SK-N-DZ (cell line): ENCODE measurements at regions not wholly inside any gene's neighbourhood (a gene's known extent, or its start where the extent isn't known, plus 50 kb on each side); places are given as distances from the start of the nearest gene placed in this dataset.
A peak's percentile ranks its signal among the peaks of the same experiment; 100 is the strongest.
"Not testable (repeated sequence)": the region's sequence is repeated elsewhere in the genome, so short reads cannot be mapped to it uniquely, and the experiment has no call there.

Source experiments
- DNase-seq: peaks from one replicate; pipeline ENCODE4 v3.0.0-alpha.2; 2015; ENCODE audit warnings: low spot score

DNA sequence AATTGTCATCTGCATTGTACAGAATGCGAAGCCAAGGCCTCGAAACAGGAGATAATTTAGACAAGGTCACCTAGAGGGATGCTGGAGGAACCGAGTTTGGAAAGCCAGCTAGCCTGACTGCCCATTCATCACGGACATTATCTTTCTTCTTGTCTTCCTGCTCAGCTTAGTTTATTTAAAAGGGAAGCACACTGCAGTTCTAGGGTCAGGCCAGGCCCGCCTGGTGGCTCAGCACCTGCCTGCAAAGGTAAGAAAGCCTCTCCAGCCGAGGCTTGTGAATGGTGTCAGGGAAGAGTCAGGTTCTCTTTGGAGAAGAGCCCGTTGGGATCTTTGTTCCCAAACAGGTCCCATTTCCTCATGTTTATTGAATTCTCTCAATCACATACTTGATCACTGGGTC is 246.5 kb downstream of the BLID start:
- no peak for DNase-seq

DNA sequence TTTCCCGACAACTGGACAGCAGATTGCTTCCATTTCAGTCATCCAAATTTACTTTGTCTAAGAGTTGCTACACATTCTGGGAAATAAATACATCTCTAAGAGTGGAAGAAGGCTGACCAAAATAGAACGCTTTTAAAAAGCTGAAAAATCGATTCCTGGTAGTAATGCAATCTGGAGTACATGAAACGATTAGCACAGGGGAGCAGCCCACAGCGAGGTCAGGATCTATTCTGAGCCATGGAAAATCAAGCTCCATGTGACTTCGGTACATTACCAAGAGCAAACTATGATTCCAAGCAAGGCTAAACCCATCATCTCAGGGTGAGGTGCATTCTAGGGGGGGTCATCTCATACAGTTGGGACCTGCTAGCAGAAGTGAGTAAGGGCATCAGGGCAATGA is 249.3 kb downstream of the BLID start:
- no peak for DNase-seq

DNA sequence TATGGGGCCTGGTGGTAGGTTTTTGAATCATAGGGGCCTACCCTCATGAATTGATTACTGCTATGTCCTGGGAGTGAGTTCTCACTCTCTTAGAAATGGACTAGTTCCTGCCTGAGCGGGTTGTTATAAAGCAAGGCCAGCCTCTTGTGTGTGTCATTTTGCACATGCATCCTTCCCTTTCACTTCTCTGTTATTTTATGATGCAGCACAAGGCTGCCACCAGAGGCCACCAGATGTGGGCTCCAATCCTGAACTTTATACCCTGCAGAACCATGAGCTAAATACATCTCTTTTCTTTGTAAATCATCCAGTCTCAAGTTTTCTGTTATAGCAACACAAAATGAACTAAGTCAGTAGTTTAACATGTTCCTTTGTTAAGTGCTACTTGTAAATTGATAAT is 251.4 kb downstream of the BLID start:
- DNase-seq: no peak

DNA sequence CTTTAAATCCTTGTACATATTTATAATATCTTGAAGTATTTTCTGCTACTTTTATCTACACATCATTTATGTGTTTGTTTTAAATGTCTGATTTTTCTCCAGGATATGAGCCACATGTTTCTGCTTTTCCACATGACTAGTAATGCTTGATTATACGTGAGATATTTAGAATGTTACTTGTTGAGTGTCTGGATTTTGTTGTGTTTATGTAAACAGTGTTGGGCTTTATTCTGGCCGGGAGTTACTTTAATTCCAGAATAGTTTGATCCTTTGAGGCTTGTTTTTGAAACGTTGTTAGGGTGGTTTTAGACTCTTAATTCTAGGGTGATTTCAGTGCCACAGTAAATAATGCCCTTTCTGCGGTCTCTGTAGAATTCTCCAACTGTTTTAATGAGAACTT is 252.9 kb downstream of the BLID start:
- DNase-seq: no peak

DNA sequence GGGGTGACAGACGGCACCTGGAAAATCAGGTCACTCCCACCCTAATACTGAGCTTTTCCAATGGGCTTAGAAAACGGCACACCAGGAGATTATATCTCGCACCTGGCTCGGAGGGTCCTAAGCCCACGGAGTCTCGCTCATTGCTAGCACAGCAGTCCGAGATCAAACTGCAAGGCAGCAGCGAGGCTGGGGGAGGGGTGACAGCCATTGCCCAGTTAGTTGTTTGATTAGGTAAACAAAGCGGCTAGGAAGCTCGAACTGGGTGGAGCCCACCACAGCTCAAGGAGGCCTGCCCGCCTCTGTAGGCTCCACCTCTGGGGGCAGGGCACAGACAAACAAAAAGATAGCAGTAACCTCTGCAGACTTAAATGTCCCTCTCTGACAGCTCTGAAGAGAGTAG is 260.9 kb downstream of the BLID start:
- DNase-seq: not testable (repeated sequence)

DNA sequence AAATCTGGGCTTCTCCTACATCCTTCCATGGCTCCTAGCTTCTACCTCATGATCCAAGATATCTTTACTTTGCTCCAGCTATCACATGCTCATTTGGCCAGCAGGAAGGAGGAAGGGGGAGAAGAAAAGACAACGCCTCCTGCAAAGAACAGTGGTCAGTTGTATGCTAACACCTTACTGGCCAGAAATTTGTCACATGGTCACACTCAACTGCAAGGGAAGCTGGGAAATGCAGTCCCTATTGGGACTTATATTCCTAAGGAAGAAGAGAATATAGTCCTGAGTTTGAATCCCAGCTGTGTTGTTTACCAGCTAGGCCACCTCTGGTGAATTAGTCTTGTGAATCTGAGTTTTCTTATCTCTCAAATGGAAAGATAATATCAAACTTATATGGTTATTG is 272.0 kb downstream of the BLID start:
- peak; percentile 3 for DNase-seq

DNA sequence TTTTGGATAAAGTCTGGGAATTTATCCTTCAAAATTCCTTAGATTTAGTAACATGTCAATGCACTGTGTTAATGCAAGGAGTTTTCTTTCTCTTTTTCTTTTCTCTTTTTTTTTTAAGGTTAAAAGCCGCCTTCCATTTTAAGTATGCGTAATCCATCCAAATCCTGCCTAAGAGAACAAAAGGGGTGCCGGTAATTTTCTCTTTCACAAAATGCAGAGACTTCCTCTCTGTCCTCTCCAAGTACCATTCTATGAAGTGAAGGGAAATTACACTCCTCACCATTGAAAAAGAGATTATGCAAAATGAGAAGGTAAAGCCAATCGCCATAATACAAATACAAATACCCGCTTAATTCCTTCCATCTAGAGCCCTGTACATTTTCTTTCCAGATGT is 273.8 kb downstream of the BLID start:
- no peak for DNase-seq

DNA sequence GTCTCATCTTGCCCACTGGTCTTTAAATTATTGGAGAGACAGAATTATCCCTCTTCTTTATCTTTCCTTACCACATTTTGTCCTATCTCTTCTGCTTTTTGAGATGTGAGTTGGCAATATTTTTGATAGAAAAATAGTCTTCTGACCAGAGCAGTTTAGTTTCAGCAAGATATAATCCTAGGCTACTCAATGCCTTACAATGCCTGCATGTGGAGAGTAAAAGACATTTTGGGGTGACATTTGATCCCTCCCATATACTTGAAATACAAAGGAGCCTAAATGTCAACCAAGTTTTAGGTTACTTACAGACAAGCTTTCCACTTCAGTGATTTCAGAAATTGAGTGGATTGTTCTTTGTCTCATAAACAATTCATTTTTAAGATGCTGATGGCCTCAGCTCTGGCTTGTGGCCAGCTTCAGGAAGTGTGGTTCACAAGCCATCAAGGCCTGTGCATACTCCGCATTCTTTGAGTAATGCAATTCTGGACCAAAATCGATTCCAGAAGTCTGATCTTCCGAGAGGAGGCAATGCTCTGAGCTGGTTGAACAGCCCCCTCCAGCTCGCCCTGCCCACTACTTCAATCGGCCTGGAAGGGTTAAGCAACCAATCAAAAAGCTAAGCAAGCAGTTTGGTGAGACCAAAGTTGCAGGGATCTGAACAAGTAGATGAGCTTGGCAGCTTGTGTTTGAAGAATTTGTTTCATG is 274.4 kb downstream of the BLID start:
- no peak for DNase-seq

DNA sequence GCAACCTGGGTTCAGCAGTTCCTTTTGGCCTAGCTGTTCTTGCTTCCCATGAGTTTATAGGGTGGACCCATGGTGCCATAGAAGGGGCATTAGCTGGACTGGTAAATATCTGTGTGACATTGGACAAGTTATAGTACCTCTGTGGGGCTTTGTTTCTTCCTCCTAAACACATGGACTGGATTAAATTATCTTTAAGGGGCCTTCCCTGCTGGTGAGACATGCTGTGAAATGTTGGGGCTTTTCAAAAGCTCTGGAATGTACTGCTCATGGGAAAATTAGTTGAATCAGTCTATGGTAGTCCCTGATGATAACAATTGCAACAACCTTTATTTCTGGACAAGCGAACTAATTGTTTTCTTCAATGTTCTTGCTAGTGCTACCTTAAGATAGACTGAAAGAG is 276.2 kb downstream of the BLID start:
- DNase-seq: no peak

DNA sequence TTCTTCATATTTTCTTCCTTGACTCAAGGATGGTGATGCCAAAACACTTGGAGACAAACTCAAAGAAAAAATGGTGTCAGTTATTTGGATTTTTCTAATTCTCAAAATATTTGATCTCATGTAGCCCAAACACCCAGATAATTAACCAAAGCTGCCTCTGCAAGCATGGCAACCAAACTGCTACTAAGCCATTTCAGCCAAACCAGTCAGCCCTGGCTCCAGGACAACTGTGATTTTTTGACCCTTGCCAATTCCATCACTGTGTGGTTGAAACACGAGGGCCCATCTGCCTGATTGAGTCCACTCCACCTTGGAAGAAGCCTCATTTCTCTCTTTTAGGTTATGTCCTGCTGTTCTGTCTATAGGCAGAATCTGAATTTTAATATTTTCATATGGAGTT is 277.4 kb downstream of the BLID start:
- DNase-seq: no peak

DNA sequence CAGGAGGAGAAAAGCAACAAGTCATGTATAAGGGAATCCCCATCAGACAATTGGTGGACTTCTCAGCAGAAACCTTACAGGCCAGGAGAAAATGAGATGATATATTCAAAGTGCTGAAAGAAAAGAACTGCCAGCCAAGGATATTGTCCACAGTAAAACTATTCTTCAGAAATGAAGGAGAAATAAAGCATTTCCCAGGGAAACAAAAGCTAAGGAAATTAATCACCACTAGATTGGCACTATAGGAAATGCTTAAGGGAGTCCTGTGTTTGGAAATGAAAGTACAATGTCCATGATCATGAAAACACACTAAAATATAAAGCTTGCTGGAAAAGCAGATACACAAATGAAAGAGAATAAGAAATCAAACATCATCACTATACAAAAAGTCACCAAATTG is 282.0 kb downstream of the BLID start:
- DNase-seq: no peak

DNA sequence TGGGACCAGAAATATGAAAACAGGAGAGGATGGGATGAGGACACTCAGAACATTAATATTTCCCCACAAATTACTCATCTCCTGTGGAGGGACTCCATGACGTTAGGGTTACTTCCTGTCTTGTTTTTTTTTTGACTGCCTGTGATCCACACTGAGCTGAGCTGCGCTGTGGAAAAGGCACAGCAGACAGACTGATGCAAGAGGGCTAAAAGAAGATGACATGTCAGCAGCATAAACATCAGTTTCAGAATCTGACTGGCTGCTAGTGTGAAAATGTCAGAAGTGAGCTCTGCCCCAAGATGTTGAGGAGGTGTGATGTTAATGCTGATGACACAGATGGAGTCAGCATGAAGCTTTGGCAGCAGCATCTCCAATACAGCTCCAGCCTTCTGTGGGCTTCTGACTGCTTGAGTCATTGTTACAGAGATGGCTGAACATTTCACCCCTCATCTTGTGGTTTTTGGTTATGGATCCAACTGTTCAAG is 286.8 kb downstream of the BLID start:
- DNase-seq: no peak

DNA sequence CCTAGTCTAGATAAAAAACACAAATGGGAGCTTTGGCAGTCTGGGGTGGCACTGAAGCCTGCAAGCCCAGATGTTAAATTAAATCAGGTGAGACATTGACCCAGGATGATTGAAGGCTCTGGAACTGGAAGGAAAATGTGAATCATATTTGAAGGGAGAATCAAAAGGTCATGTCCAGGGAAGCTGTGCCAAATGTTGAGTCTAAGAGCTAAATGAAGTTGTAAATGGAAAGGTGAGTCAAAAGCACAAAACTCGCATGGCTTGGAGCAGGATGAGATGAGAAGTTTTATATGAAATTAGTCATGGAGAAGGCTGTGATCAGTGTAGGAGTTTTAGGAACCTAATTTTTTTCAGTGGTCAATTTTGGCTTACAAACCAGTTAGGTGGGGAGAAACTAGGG is 301.1 kb downstream of the BLID start:
- DNase-seq: no peak

DNA sequence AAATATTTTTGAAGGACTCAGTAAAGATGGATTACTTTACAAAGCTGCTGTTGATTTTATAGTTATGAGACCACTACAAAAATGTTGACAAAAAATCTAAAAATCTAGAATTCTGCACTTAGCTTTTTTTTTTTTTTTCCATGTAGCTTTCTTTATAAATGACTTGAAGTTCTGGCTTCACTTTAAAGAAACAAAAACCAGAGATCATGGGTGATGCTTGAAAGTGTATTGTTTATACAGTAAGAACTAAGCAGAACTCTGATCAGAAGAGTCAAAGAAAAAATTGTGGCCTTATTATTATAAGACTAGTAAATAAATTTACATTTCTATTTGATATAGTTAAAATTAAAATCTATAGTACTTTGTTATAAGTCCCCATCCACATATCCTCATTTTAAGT is 301.7 kb downstream of the BLID start:
- no peak for DNase-seq

DNA sequence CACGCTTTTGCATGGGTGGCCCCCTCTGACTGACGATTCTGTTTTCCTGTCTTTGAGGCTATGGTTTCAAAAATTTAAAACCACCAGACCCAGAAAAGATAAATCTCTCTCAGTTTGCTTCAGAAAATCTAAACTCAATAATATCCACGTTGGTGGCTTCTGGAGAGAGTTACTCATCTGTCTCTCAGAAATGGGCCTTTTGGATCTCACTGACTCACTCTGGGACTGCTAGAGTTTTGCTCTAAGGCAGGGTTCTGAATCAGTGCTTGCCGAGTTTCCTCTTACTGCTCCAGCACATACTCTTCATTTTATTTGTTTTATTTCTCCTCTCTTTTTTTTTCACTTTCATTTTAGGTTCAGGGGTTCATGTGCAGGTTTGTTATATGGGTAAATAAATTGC is 305.7 kb downstream of the BLID start:
- DNase-seq: no peak

DNA sequence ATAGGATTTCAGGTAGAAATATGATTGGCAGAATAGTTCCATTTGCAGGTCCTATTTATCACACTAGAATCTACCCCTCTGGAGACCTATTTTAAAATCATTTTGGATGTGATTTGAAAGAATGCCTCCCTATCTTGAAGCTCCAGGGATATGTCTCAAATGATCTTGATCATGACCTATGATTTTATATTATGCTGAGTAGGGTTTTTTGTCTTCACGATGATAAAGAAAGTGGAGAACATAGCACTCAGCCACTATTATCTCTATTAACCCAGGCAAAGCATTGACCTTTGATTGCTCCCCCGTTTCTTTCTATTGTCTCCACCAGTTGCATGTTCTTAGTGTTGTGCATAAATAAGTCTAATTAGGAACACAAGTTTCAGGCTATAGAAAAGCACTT is 307.9 kb downstream of the BLID start:
- DNase-seq: no peak

DNA sequence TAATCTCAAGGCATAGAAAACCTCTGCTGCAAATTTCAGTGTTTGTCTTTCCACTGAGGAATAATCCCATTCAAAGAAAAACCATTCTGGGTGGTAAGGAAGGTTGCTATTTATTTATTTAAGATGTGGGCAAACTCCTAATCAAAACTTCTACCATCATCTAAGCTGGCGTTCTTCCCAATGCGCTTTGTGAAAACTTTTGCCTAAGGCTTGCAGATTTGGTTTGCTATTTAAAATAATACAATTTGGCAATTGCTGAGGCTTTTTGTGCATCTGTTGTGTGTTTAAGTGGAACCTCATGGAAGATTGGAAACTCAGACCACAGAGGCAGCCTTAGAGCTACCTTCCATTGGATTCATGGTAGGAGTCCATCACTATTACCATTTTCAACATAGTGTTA is 309.0 kb downstream of the BLID start:
- DNase-seq: no peak

DNA sequence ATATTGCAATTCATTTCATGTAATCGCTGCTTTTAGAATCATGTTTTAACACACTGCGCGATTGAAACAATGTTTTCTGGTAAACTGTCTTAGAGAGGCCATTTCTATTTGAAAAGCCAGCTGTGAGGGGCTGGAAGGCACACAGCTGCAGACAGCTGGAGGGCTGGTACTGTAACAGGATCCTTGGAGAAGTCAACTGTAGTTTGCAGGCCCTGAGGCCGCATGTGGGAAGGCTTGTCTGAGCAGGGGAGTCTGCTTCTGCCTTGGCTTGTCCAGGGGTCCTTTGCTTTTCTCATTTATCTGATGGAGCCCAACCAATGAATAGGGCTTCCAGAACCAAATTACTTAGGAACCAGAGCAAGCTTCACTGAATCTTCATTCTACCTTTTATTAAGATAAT is 313.5 kb downstream of the BLID start:
- no peak for DNase-seq

DNA sequence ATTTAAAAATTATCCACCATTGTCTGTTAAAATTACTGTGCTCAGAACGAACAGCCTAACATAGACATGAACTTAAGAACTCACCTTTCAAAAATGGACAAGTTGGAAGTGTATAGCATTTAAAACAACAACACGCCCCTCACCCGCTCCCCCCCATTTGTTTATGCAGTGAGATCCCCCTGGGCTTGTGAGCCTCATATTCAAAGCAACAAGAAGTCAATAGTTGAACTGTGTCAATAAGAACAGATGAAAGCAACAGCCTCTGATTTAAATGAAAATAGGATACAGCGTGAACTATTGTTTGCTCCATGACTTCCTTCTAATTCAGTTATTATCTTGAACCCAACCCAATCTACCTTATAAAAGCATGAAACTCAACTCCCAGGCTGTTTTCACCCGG is 314.2 kb downstream of the BLID start:
- DNase-seq: no peak

DNA sequence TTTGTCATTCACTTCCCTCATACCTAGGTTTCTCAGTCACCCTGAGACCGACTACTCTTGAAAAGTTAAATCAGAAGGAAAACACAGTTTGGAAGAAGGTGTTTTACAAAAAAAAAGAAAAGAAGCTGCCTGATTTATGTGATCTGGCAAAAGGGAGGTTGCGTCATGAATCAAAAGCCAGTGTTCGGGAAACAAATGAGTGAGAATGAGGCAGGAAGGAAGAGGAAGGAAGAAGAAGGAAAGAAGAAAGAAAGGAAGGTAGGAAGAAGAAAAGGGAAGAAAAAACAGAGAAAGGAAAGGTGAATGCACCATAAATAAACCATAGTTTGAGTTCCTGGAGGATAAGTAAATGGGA is 314.6 kb downstream of the BLID start:
- no peak for DNase-seq

DNA sequence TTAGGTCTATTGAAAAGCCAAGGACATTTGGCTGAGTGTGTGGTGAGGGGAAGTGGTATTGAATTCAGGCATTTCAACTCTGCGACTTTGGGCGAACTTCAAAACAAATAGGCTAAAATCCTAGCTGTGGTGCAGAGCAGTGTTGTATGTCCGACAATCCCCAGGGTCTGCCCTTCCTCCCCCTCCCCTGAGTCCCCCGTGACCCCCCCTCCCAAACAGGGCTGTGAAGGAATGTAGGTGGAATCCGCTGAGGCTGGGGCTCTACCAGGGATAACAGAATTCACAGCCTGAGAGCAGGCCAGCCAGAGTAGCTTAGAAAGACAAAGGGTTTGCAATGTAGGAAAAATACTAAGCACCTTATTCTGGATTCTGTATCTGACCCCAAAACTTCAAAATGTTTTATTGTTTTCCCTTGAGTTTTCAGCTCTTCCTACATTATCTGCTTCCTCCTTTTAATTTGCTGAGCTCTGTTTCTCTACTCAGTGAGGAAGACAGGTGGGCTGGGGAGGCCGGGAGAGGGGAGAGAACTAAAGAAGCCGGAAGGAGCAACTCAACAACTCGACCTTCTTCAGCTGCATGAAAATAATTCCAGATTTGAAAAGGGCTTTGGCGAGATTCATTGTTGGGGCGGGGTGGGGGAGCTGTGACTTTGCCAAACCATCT is 315.2 kb downstream of the BLID start:
- DNase-seq: no peak

DNA sequence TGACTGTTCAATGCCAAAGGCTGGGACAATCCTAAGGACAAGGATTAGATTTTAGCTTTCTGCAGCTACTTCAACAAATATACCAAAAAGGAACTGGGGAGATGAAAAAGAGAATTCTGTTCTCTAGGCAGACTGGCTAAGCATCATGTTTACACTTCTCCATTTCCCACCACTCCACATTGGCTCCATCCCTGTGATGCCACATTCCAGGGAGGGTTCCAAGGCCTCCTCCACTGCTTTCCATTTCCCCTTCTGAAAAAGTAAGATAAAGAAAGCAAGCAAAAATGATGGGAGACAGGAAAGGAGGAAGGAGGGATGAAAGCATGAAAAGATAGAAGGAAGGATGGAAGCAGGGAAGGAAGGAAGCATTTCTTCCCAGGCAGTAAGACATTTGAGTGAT is 315.8 kb downstream of the BLID start:
- DNase-seq: no peak

DNA sequence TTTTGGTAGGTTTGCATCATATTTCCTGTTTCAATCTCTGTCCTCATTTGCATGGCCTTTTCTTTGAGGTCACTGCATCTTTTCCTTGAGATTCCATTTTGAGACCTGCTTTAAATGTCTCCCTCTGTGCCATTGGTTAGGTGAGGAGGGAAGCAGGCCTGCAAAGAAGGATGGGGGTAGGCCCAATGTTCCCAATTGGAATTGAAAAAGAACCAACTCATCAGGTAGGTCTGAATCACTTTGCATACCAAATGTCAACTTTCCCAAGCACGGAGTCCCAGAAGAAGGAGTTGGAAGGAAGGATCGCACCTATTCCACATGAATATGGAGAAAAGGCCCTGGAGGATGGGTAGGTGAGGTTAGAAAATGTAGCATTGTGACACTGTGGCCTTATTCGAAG is 318.5 kb downstream of the BLID start:
- no peak for DNase-seq

DNA sequence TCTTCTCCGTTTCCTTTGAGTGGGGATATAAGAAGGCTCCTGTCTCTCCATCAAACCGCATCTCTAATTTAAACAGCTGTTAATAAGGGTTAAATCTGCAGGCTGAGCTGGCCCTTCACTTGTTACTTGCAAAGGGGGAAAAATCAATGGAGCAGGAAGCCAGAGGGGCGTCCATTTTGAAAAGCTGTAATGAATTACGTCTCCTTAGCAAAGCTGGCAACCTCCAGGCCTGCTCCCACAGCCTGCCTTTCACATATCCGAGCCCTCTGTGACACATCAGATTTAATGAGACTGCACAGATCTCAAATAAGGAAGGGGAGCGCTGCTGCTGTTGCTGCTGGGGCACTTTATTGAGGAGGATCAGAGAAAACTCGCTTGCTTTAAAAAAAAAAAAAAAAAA is 320.8 kb downstream of the BLID start:
- peak; percentile 77 for DNase-seq
